ENCODE measurements at regions not wholly inside any gene's neighbourhood (a gene's known extent, or its start where the extent isn't known, plus 50 kb on each side); places are given as distances from the start of the nearest gene placed in this dataset.
"Not testable (repeated sequence)": the region's sequence is repeated elsewhere in the genome, so short reads cannot be mapped to it uniquely, and the experiment has no call there.

DNA sequence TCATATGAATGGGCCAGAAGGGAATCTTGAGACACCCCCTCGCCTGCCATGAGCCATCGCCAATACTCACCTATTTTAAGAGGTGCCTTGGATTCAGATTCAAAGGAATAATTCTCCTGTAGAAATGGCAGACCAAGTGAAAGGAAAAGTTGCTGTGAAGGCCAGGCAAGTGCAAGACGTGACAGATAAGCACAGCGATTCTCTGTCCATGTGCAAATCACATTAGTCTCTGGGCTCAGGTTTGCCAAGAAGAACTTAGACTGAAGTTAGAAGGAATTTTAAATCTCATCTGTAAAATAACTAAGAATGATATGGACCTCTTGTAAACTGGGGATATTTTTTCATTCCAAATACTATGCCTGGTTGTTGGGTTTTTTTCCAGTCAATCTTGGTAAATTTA, 173.6 kb downstream of the UACA start:
- DNase-seq (ENCODE audit: low read depth), result no peak
- H3K4me3 ChIP-seq (ENCODE audit: low read depth, low read length), result no peak overlapping the region
- TF ChIP-seq, protein P1, sequence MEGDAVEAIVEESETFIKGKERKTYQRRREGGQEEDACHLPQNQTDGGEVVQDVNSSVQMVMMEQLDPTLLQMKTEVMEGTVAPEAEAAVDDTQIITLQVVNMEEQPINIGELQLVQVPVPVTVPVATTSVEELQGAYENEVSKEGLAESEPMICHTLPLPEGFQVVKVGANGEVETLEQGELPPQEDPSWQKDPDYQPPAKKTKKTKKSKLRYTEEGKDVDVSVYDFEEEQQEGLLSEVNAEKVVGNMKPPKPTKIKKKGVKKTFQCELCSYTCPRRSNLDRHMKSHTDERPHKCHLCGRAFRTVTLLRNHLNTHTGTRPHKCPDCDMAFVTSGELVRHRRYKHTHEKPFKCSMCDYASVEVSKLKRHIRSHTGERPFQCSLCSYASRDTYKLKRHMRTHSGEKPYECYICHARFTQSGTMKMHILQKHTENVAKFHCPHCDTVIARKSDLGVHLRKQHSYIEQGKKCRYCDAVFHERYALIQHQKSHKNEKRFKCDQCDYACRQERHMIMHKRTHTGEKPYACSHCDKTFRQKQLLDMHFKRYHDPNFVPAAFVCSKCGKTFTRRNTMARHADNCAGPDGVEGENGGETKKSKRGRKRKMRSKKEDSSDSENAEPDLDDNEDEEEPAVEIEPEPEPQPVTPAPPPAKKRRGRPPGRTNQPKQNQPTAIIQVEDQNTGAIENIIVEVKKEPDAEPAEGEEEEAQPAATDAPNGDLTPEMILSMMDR (IDR thresholded peaks at IDR 0.05; ENCODE audit: control insufficient read depth, extremely low read depth, insufficient read depth), result no peak

DNA sequence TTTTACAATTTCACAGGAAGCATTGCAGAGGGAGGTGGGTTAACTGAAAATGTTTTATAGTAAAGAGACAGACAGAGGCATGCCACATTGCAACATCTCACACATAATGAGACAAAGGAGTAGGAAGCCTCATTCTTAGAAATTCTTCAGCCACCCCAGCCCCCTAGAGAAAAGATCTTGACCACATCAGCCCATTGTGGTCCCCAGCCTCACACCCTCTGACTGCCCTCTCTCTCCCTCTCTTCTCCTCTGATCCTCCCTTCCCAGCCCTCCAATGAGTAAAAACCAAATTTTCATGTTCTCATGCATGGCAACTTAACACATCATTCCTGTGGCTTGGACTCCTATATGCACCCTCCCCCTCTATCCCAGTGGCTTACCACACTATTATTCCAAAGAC, 174.1 kb downstream of the UACA start:
- H3K4me3 ChIP-seq (ENCODE audit: low read depth, low read length), result no peak overlapping the region
- TF ChIP-seq, protein P1 (IDR thresholded peaks at IDR 0.05; ENCODE audit: control insufficient read depth, extremely low read depth, insufficient read depth), result no peak
- no peak for DNase-seq (ENCODE audit: low read depth)

DNA sequence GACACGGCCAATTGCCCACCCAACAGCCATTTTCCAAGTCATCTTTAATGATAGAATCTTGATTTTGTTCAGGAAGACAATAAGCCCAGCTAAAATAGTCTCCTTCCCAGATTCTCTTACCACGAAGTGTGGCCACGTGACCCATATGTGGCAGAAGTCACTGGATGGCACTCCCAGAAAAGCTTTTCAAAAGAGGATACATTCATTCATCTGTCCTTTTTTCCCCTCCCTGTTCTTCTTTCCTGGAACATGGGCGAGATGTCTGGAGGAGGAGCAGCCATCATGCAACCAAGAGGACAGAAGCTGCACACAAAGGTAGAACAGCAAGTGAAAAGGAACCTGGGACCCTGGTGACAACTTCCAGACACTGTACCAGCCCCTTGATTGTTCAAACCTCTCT, 174.7 kb downstream of the UACA start:
- TF ChIP-seq, protein P1 (IDR thresholded peaks at IDR 0.05; ENCODE audit: control insufficient read depth, extremely low read depth, insufficient read depth), result no peak
- no peak for DNase-seq (ENCODE audit: low read depth)
- H3K4me3 ChIP-seq (ENCODE audit: low read depth, low read length), result no peak overlapping the region

DNA sequence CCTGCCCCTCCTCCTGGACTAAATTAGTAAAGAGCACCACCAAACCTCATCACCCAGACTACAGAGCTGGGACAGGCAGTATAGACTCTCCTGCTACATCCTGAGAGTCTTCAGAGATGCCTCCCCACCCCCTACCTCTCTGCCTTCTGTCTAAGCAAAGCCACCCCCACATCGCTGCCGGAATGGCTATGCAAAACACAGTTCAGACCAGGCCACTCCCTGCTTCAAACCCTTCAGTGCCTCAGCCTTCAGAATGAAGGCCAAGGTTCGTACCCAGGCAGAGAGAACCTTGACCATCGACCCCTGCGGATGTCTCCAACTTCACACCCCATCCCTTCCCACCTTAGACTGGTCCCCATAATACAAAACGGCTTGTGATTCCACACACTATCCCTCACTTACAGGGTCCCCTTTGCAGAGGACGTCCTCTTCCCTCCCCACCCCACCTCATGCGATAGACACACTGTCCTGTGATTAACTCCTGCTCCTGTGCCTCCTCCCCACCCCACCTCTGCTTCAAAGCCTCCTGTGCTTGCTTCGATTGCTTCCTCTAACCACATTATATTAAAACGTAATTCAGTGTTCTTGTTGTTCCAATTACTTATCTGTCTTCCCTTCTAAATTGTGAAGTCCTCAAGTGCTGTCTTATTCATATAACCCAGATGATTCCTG, 175.3 kb downstream of the UACA start:
- no peak for DNase-seq (ENCODE audit: low read depth)
- TF ChIP-seq, protein P1 (IDR thresholded peaks at IDR 0.05; ENCODE audit: control insufficient read depth, extremely low read depth, insufficient read depth), result no peak
- H3K4me3 ChIP-seq (ENCODE audit: low read depth, low read length), result no peak overlapping the region

DNA sequence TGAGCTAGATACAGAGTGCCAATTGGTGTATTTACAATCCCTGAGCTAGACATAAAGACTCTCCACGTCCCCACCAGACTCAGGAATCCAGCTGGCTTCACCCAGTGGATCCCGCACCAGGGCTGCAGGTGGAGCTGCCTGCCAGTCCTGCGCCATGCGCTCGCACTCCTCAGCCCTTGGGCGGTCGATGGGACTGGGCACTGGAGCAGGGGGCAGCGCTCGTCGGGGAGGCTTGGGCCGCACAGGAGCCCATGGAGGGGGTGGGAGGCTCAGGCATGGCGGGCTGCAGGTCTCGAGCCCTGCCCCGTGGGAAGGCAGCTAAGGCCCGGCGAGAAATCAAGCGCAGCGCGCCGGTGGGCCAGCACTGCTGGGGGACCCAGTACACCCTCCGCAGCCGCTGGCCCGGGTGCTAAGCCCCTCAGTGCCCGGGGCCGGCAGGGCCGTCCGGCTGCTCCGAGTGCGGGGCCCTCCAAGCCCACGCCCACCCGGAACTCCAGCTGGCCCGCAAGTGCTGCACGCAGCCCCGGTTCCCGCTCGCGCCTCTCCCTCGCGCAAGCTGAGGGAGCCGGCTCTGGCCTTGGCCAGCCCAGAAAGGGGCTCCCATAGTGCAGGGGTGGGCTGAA, 176.2 kb downstream of the UACA start:
- DNase-seq (ENCODE audit: low read depth), result not testable (repeated sequence)

DNA sequence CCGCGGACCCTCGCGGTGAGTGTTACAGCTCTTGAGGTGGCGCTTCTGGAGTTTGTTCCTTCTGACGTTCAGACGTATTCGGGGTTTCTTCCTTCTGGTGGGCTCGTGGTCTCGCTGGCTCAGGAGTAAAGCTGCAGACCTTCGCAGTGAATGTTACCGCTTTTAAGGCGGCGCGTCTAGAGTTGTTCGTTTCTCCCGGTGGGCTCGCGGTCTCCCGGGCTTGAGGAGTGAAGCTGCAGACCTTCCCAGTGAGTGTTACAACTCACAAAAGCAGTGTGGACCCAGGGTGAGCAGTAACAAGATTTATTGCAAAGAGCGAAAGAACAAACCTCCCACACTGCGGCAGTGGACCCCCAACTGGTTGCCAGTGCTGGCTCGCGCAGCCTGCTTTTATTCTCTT, 177.1 kb downstream of the UACA start:
- no peak for DNase-seq (ENCODE audit: low read depth)
- TF ChIP-seq, protein P1 (IDR thresholded peaks at IDR 0.05; ENCODE audit: control insufficient read depth, extremely low read depth, insufficient read depth), result no peak
- H3K4me3 ChIP-seq (ENCODE audit: low read depth, low read length), result no peak overlapping the region

More for the DNA sequence above, 176.2 kb downstream of the UACA start:
- not testable (repeated sequence) for H3K4me3 ChIP-seq (ENCODE audit: low read depth, low read length)

DNA sequence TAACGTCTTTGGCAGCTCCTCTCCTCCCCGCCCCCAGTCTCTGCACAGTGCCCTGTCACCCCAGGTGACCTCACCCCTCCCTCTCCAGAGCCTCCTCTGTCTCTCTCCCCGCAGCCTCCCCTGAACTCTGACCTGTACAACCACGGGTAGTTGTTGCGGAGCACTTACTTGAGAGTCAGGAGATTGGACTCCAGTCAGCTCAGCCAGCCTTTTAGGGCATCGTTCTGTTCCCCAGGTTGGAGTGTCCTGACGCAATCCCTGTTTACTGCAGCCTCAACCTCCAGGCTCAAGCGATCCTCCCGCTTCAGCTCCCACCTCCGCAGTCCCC, 177.7 kb downstream of the UACA start:
- no peak for DNase-seq (ENCODE audit: low read depth)
- TF ChIP-seq, protein P1 (IDR thresholded peaks at IDR 0.05; ENCODE audit: control insufficient read depth, extremely low read depth, insufficient read depth), result no peak
- no peak overlapping the region for H3K4me3 ChIP-seq (ENCODE audit: low read depth, low read length)
